ENCODE measurements at regions not wholly inside any gene's neighbourhood (a gene's known extent, or its start where the extent isn't known, plus 50 kb on each side); places are given as distances from the start of the nearest gene placed in this dataset.

- TF ChIP-seq, protein P1, sequence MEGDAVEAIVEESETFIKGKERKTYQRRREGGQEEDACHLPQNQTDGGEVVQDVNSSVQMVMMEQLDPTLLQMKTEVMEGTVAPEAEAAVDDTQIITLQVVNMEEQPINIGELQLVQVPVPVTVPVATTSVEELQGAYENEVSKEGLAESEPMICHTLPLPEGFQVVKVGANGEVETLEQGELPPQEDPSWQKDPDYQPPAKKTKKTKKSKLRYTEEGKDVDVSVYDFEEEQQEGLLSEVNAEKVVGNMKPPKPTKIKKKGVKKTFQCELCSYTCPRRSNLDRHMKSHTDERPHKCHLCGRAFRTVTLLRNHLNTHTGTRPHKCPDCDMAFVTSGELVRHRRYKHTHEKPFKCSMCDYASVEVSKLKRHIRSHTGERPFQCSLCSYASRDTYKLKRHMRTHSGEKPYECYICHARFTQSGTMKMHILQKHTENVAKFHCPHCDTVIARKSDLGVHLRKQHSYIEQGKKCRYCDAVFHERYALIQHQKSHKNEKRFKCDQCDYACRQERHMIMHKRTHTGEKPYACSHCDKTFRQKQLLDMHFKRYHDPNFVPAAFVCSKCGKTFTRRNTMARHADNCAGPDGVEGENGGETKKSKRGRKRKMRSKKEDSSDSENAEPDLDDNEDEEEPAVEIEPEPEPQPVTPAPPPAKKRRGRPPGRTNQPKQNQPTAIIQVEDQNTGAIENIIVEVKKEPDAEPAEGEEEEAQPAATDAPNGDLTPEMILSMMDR (IDR thresholded peaks at IDR 0.05): no peak
These were observed 260.6 kb upstream of the NCKAP5 start for GRCh38 chr2:133828913-133829312.

DNA sequence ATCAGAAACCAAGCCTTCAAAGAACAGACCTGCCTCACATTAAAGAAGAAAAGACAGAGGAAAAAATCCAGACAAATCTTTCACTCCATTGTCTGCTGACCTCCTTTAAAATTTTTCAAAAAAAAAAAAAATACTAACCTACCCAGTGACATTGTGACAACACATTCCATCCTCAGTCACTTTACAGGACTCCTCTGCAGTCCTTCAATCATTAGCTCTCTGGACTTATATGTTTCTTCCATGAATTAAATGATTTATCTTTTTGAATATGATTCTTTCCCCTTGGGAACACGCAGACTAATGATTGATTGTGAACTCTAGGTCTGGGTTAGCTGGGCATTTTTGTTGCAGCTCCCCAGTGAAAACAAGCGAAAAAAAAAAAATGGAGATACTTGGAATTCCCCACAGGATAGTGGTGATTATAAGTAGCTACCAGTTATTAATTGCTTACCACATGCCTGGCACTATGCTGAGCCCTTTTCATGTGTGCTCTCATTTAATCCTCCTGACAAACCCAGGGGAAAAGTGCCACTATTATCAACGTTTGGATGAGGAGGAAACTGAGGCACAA lies 261.3 kb upstream of the NCKAP5 start:
- TF ChIP-seq, protein P1 (IDR thresholded peaks at IDR 0.05): no peak

- TF ChIP-seq, protein P1 (IDR thresholded peaks at IDR 0.05): no peak
These were observed 265.5 kb upstream of the NCKAP5 start for GRCh38 chr2:133833746-133834145.

DNA sequence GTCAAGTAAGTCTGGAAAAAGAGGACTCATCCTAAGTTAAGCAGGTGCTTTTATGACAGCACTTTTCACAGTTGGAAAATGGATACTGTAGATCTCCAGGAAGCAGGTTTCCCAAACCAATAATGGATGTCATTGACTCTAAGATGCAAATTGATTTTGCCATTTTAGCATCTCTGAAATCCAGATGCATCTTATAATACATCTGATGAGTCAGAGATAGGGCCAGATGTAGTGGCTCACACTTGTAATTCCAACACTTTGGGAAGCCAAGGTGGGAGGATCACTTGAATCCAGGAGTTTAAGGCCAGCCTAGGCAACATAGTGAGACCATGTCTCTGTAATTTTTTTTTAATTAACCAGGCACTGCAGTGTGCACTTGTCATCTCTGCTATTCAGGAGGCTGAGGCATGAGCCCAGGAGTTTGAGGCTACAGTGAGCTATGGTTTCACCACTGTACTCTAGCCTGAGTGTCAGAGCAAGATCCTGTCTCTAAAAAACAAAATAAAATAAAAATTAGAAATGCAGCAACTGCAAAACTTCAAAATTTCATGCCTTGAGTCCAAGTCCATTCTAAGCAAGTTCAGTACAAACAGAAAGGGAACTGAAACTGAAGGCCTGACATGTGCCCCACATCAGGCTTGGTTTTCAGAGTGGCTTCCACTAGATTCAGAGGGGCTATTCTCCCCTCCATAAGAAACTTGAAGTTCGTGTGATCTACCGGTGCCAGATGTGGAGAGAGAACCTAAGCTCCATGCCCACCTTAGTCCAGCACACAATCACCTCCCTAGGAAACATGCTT lies 267.8 kb upstream of the NCKAP5 start:
- TF ChIP-seq, protein P1 (IDR thresholded peaks at IDR 0.05): no peak

GRCh38 chr2:133836691-133837345 lies 268.6 kb upstream of the NCKAP5 start:
- TF ChIP-seq, protein P1 (IDR thresholded peaks at IDR 0.05): no peak

- TF ChIP-seq, protein P1 (IDR thresholded peaks at IDR 0.05): no peak
These were observed 269.3 kb upstream of the NCKAP5 start for GRCh38 chr2:133837441-133838094.

GRCh38 chr2:133838642-133839365 lies 270.5 kb upstream of the NCKAP5 start:
- TF ChIP-seq, protein P1 (IDR thresholded peaks at IDR 0.05): no peak
